Transverse colon (tissue), 4 donors: ENCODE measurements at regions not wholly inside any gene's neighbourhood (a gene's known extent, or its start where the extent isn't known, plus 50 kb on each side); places are given as distances from the start of the nearest gene placed in this dataset.

Experiments
- CTCF ChIP-seq, 5 experiments: fragments of 200-600 bp in 3 of 5; fragments of 450-650 bp in 2 of 5; sonication (generic) in 3 of 5; IDR thresholded peaks; 1 replicate in 2 of 5; 2 replicates in 3 of 5; pipeline ENCODE4 v1.5.1; 2016 to 2017; ENCODE audit warnings: antibody characterized with exemption in 5 of 5, inconsistent platforms in 3 of 5, mild to moderate bottlenecking in 2 of 5, moderate library complexity in 1 of 5
- POLR2AphosphoS5 ChIP-seq, 3 donors: sonication (generic); formaldehyde crosslinking; IDR thresholded peaks; one replicate each; pipeline ENCODE4 v1.6.1; 2016; ENCODE audit warnings: antibody characterized with exemption in 3 of 3

- TF ChIP-seq CTCF (IDR thresholded peaks at IDR 0.05) = no peak
- peak in 2 of 3 donors; percentile 56 to 69 for TF ChIP-seq POLR2AphosphoS5 (IDR thresholded peaks at IDR 0.05)
These were observed 263.6 kb upstream of the HES1 start for GRCh38 chr3:193872265-193872753.
